Activated CD4-positive, alpha-beta T cell treated with anti-CD3 and anti-CD28 coated beads, Interleukin-2, amount 10 ng/mL, durations not matched to agents 24 days and 14 days (primary cell): ENCODE measurements at regions not wholly inside any gene's neighbourhood (a gene's known extent, or its start where the extent isn't known, plus 50 kb on each side); places are given as distances from the start of the nearest gene placed in this dataset.

ENCODE experiments used
- DNase-seq: peaks from one replicate; pipeline ENCODE4 v3.0.0; 2022
- H3K27ac Mint-ChIP-seq: one replicate; pipeline ENCODE4 v1.8.0; 2022; ENCODE audit warnings: mild to moderate bottlenecking, mixed read lengths
- H3K27me3 Mint-ChIP-seq: one replicate; pipeline ENCODE4 v1.8.0; 2022; ENCODE audit warnings: mixed read lengths
- H3K36me3 Mint-ChIP-seq: one replicate; pipeline ENCODE4 v1.8.0; 2022; ENCODE audit warnings: low read depth, mild to moderate bottlenecking, mixed read lengths
- H3K4me1 Mint-ChIP-seq: one replicate; pipeline ENCODE4 v1.8.0; 2021; ENCODE audit warnings: mixed read lengths
- H3K4me3 Mint-ChIP-seq: one replicate; pipeline ENCODE4 v1.8.0; 2022; ENCODE audit warnings: mild to moderate bottlenecking, moderate library complexity, mixed read lengths
- H3K9me3 Mint-ChIP-seq: one replicate; pipeline ENCODE4 v1.8.0; 2021; ENCODE audit warnings: mixed read lengths
- intact Hi-C: fragments of 100-400 bp; cut with micrococcal nuclease; formaldehyde crosslinking; loops from one replicate; pipeline ENCODE4 v1.15.1; 2023

DNA sequence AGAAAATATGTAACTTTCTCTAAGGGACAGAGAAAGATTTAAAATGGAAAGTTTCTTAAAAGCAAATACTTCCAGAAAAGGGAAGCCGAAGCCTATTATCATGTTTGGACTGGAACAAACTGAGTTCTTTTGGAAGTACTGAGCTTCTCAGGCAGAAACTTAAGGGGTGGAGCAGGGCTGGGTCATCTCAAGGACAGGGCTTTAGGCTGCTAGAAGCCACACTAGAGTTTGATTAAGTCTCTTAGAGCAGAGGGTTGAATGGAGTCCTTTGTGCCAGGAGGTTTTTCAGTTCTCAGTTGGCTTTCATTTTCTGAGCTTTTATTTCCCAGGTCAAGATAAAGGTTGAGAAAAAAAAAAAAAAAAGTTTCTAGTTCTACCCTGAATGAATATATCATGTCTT, 432.7 kb downstream of the SLITRK5 start:
- intact Hi-C loops = no loop called here
- DNase-seq = no peak
- Mint-ChIP-seq H3K9me3 (no peaks in the 10 kb centered on the region), H3K4me1 (no peaks in the 10 kb centered on the region), H3K36me3 (no peaks in the 10 kb centered on the region), H3K27ac (no peak overlapping the region), H3K27me3 (no peaks in the 10 kb centered on the region), H3K4me3 (no peak overlapping the region)

DNA sequence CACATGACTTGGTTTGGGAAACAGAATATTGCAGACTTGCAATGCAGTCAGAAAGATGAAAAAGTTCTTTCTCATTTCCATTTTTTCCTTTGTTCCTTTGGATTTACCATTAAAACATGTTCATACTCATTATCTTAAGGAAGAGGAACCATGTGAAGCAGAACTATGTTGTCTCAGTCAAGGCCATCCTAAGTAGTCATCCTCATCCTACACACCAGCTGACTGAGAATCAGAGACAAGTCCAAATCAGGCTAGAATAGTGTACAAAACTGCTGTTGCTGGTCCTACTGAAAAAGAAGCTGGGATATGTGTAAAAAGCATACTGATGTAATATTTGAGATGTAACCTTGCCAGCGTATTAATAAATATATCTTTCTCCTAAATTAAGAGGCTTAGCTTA, 433.4 kb downstream of the SLITRK5 start:
- H3K9me3 Mint-ChIP-seq = no peaks in the 10 kb centered on the region
- DNase-seq = no peak
- no peak overlapping the region for H3K27ac Mint-ChIP-seq
- H3K36me3 Mint-ChIP-seq = no peaks in the 10 kb centered on the region
- H3K27me3 Mint-ChIP-seq = no peaks in the 10 kb centered on the region
- H3K4me3 Mint-ChIP-seq = no peak overlapping the region
- H3K4me1 Mint-ChIP-seq = no peaks in the 10 kb centered on the region
- intact Hi-C loops = no loop called here

GRCh38 chr13:88107570-88107969, 436.4 kb downstream of the SLITRK5 start:
- Mint-ChIP-seq H3K27me3 (no peaks in the 10 kb centered on the region), H3K27ac (no peak overlapping the region), H3K4me1 (no peaks in the 10 kb centered on the region), H3K4me3 (no peak overlapping the region), H3K36me3 (no peaks in the 10 kb centered on the region), H3K9me3 (no peaks in the 10 kb centered on the region)
- DNase-seq = no peak
- intact Hi-C loops = no loop called here

DNA sequence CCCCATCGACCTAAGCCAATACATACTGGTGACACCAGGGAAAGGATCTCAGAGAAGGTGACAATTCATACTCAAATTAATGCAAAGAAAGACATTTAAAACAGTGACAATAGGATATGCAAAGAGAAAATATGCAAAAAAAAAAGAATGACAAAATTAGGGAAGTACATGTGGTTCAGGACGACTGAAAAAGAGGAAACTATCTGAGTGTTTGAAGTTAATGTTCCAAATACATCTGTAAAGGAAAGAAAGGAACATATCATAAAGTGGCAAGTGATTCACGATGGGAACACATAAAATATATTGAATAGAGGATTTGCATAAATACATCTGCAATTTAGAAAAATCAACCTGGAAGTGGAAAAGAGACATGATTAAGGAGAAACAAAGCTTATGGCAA, 441.4 kb downstream of the SLITRK5 start:
- no peaks in the 10 kb centered on the region for H3K27me3 Mint-ChIP-seq
- DNase-seq = no peak

DNA sequence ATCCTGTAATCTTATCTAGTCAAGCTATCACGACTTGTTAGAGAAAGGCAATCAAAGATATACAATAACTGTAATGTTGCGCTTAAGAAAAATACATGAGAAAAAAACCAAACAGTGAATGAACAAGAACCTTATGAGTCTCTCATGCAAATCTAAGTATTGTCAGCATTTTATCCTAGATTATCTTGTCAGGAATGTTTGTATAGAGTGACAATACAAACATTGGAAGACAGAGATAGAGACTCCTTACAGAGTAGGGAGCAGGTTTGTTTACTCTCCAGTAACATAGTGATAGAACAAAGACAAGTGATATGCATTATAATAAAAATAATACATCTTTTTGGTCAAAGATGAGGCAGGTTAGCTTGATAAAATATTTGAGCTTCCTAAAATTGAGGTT, 444.8 kb downstream of the SLITRK5 start:
- Mint-ChIP-seq H3K36me3 (no peaks in the 10 kb centered on the region), H3K4me1 (no peaks in the 10 kb centered on the region), H3K27ac (no peak overlapping the region), H3K9me3 (no peaks in the 10 kb centered on the region), H3K4me3 (no peak overlapping the region), H3K27me3 (no peaks in the 10 kb centered on the region)
- DNase-seq = no peak
- intact Hi-C loops = no loop called here

More for the DNA sequence above, 441.4 kb downstream of the SLITRK5 start:
- H3K36me3 Mint-ChIP-seq = no peaks in the 10 kb centered on the region
- no peaks in the 10 kb centered on the region for H3K9me3 Mint-ChIP-seq
- H3K27ac Mint-ChIP-seq = no peak overlapping the region
- H3K4me3 Mint-ChIP-seq = no peak overlapping the region
- intact Hi-C loops = no loop called here
- no peaks in the 10 kb centered on the region for H3K4me1 Mint-ChIP-seq

GRCh38 chr13:88118952-88119351, 447.8 kb downstream of the SLITRK5 start:
- Mint-ChIP-seq H3K36me3 (no peaks in the 10 kb centered on the region), H3K4me1 (no peaks in the 10 kb centered on the region), H3K4me3 (no peak overlapping the region), H3K27me3 (no peaks in the 10 kb centered on the region), H3K27ac (no peak overlapping the region), H3K9me3 (no peaks in the 10 kb centered on the region)
- intact Hi-C loops = no loop called here
- DNase-seq = no peak

DNA sequence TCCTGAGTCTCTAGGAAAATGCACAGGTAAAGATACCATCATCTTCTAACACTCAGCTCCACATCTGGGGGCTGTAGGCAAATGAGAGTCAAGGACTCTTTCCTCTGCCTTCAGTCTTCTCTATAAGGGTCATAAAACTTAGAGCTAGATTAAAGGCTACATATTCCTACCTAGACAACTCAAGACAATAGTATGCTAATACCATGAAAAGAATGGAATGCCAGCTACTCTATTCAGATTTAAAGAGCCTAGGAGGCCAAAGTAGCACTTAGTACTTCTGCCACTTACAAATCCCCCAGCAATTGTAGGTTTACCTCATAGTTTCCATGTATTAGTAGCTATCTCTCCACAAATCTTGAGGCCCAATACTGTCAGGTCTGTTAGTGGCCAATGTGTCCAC, 453.0 kb downstream of the SLITRK5 start:
- Mint-ChIP-seq H3K27me3 (no peaks in the 10 kb centered on the region), H3K9me3 (peaks cover 5% of the 10 kb centered on the region), H3K4me3 (no peak overlapping the region), H3K36me3 (no peaks in the 10 kb centered on the region), H3K4me1 (no peaks in the 10 kb centered on the region), H3K27ac (no peak overlapping the region)
- DNase-seq = no peak
- intact Hi-C loops = no loop called here

GRCh38 chr13:88125055-88125454, 453.9 kb downstream of the SLITRK5 start:
- Mint-ChIP-seq H3K9me3 (peaks cover 5% of the 10 kb centered on the region), H3K4me3 (no peak overlapping the region), H3K27me3 (no peaks in the 10 kb centered on the region), H3K36me3 (no peaks in the 10 kb centered on the region), H3K27ac (no peak overlapping the region), H3K4me1 (no peaks in the 10 kb centered on the region)
- intact Hi-C loops = no loop called here
- DNase-seq = no peak

DNA sequence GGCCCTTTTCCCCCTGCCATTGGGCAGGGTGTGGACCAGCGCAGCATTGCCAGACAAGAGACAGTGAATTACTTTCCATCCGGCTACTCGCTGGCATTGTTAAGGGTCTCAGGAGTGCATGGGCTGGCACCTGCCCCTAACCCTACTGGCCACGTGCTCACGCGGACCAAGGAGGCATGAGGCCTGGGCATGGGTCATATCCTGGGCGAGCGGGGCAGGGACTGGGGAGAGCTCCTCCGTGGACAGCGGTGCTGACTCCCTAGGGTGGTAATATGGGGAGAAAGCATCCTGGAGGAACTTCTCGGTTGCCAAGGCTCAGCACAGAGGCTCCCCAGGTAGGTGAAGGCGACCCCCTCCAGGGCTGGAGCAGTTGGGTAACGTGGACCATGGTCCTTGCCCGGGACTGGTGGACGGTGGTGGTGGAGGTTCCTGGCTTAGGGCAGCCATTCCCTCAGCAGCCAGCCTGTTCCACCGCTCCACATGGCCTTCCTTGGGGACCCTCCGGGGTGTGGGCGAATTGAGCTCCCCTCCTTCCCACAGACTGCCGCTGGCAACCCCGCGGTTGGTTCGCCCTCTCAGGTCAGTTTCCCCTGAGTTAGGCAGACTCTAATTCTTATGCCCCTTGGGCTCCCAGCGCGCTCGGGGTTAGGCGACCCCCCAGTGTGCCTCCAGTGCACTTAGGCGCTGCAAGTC, 465.1 kb downstream of the SLITRK5 start:
- Mint-ChIP-seq H3K9me3 (peaks cover 8% of the 10 kb centered on the region), H3K27ac (no peak overlapping the region), H3K4me3 (no peak overlapping the region), H3K4me1 (no peaks in the 10 kb centered on the region), H3K27me3 (no peaks in the 10 kb centered on the region), H3K36me3 (no peaks in the 10 kb centered on the region)
- intact Hi-C loops = no loop called here
- DNase-seq = no peak

DNA sequence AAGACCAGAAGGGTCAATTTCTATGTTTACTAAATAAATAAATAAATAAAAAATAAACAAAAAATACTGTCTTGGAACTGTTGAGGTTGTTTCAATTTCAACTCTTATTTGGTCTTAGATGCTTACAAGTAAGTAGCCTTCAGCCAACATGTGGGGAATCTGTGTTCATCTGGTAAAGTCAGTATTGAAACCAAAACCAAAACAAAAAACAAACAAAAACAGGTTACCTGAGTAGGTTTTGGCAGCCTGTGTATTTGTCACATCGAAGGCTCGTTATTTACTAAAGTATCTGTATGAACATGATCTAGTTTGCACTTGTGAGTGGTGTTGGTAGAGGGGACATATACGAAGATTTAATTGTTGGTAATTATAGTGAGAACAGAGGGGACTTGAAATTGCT, 471.5 kb downstream of the SLITRK5 start:
- H3K4me3 Mint-ChIP-seq = no peak overlapping the region
- peaks cover 4% of the 10 kb centered on the region for H3K9me3 Mint-ChIP-seq
- H3K36me3 Mint-ChIP-seq = no peaks in the 10 kb centered on the region
- H3K27me3 Mint-ChIP-seq = no peaks in the 10 kb centered on the region
- H3K4me1 Mint-ChIP-seq = no peaks in the 10 kb centered on the region
- DNase-seq = no peak
- intact Hi-C loops = no loop called here
- H3K27ac Mint-ChIP-seq = no peak overlapping the region

DNA sequence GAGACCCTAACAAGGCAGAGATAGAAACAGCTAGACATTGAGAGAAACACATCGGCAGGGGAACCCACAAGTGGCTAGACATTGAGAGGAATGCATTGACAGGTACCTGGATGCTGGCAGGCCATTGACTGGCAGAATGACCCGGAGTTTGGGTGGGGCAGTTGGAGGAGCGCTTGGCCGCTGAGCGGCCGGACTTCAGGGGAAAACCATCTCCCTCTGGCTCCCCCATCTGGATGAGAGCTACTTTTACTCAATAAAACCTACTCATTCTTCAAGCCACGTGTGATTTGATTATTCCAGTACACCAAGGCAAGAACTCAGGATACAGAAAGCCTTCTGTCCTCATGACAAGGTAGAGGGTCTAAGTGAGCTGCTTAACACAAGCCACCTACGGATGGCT, 473.4 kb downstream of the SLITRK5 start:
- Mint-ChIP-seq H3K27ac (no peak overlapping the region), H3K4me1 (no peaks in the 10 kb centered on the region), H3K36me3 (no peaks in the 10 kb centered on the region), H3K9me3 (no peaks in the 10 kb centered on the region), H3K4me3 (no peak overlapping the region), H3K27me3 (no peaks in the 10 kb centered on the region)
- intact Hi-C loops = no loop called here
- no peak for DNase-seq

DNA sequence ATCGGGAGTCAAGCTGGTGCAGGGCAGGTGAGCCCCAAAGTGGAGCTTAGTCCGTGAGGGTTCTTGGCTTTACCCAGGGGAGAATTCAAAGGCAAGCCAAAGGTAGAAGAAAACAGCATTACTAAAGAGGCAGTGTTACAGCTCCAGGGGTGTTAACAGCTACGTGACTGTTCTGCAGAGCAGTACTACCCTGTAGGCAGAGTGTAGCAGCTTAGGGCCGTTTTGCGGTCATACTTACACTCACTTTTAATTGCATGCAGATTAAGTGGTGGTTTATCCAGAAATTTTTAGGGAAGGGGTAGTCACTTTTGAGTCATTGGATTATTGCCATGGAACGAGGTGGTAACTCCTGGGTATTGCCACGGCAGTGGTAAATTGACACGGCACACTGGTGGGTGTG, 482.2 kb downstream of the SLITRK5 start:
- Mint-ChIP-seq H3K27me3 (no peaks in the 10 kb centered on the region), H3K4me3 (no peak overlapping the region), H3K4me1 (no peaks in the 10 kb centered on the region), H3K36me3 (no peaks in the 10 kb centered on the region), H3K27ac (no peak overlapping the region), H3K9me3 (peaks cover 3% of the 10 kb centered on the region)
- intact Hi-C loops = no loop called here
- no peak for DNase-seq

DNA sequence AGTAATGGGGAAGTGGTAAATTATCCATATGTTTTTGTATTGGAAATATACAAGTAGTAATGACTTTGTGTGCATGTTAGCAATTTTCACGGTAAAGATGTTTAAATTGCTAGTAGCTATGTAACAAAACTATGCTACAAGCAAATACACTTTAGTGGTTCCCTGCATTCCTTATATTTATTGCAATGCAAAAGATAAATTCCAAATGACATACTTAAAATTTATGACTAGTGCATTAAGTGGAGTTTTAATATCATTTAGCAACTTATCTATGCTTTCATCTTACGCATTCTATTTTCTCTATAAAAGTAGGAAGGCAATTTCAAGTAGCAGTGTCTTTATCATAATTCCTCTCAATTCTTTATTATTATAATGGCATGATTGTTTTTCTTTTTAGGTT, 482.8 kb downstream of the SLITRK5 start:
- H3K27me3 Mint-ChIP-seq = no peaks in the 10 kb centered on the region
- intact Hi-C loops = no loop called here
- H3K4me1 Mint-ChIP-seq = no peaks in the 10 kb centered on the region
- DNase-seq = no peak
- H3K36me3 Mint-ChIP-seq = no peaks in the 10 kb centered on the region
- H3K9me3 Mint-ChIP-seq = peaks cover 3% of the 10 kb centered on the region
- H3K4me3 Mint-ChIP-seq = no peak overlapping the region
- H3K27ac Mint-ChIP-seq = no peak overlapping the region

DNA sequence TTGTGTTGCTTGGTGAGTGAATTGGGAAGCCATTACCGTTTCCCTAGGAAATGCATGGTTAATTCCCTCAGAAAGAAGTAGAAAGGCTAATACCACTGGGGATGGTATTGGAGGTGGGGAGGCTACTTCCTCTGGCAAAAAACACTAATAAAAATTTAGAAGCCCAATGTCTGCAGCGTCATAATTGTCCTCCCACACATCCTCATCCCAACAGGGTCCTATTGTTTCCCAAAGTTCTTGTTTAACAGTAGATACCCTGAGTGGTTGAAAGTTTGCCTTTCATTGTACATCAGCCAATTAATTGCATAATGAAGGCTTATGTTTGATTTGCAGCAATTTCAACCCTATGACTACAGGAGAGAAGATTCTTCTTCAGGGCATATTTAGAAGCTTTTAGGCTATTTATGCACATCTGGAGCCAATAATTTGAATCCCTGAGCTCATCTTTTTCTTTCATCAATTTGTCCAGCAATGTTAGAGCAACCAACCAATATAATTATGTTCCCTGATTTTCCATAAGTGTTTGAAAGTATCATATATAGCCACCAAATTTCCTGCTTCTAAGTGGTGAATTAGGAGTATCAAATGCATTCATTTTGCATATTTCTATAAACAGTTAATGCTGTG, 491.0 kb downstream of the SLITRK5 start:
- DNase-seq = no peak
- Mint-ChIP-seq H3K36me3 (no peaks in the 10 kb centered on the region), H3K4me1 (no peaks in the 10 kb centered on the region), H3K9me3 (no peaks in the 10 kb centered on the region), H3K27me3 (no peaks in the 10 kb centered on the region), H3K27ac (no peak overlapping the region), H3K4me3 (no peak overlapping the region)
- intact Hi-C loops = no loop called here

DNA sequence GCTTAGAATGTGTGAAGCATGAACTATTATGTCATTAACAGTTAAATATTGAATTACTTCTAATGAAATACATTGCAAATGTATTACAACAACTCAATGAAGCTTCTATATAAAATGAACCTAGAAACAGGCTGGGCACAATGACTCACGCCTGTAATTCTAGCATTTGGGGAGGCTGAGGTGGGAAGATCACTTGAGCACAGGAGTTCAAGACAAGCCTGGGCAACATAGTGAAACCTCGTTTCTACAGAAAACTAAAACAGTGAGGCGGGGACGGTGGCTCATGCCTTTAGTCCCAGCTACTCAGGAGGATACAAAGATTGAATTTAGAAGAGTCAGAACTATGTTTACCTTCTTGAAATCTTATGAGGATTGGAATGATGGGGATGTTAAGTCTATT, 505.1 kb downstream of the SLITRK5 start:
- H3K27me3 Mint-ChIP-seq = no peaks in the 10 kb centered on the region
- DNase-seq = no peak
- intact Hi-C loops = no loop called here
- H3K36me3 Mint-ChIP-seq = no peaks in the 10 kb centered on the region
- H3K27ac Mint-ChIP-seq = no peak overlapping the region
- H3K9me3 Mint-ChIP-seq = peaks cover 3% of the 10 kb centered on the region
- no peaks in the 10 kb centered on the region for H3K4me1 Mint-ChIP-seq
- H3K4me3 Mint-ChIP-seq = no peak overlapping the region
